K562 (cell line): ENCODE measurements at regions not wholly inside any gene's neighbourhood (a gene's known extent, or its start where the extent isn't known, plus 50 kb on each side); places are given as distances from the start of the nearest gene placed in this dataset.

ENCODE experiments used
- ATAC-seq: fragments of 200-7000 bp; cut with Tn5 transposase; 3 replicates; pipeline ENCODE4 v1.9.1; 2020; ENCODE audit warnings: moderate library complexity
- BruUV-seq: library from RNA; stranded (reverse); fragments of 400-500 nt; replicated peaks from 2 replicates; lab custom pipeline; 2021; lab: Mats Ljungman, UMichigan
- CTCF ChIA-PET: fragments of 300-600 bp; formaldehyde crosslinking; extraction: SDS; loops from one replicate; lab custom pipeline; 2021; ENCODE audit warnings: low intra/inter-chr PET ratio; lab: Yijun Ruan, JAX
- POLR2A ChIA-PET: fragments of 300-600, 350-650 bp; sonication (Branson Sonifier 250); formaldehyde crosslinking; extraction: SDS; loops from one replicate; lab custom pipeline; 2021; ENCODE audit warnings: antibody characterized with exemption, inconsistent platforms; lab: Yijun Ruan, JAX
- DNase-seq, 4 experiments: peaks; one replicate each; pipeline versions ENCODE4 v3.0.0 to v3.0.0-alpha.2; 2011 to 2018; ENCODE audit warnings: low spot score in 3 of 4, mixed read lengths in 3 of 4; ENCODE audit errors: extremely low read depth in 1 of 4
- FAIRE-seq: peaks from 2 replicates; lab custom pipeline; 2011; peaks lifted over from hg19 to GRCh38; lab: Jason Lieb, UNC
- H2AFZ ChIP-seq: 2 replicates; pipeline ENCODE4 v1.6.0; 2011; ENCODE audit warnings: low read depth, low read length, control low read depth, inconsistent platforms
- H3K27ac ChIP-seq: fragments of 200-600 bp; 3 replicates; pipeline ENCODE4 v1.8.0; 2011; ENCODE audit warnings: low read depth, mild to moderate bottlenecking, control low read depth, inconsistent platforms, low read length, moderate library complexity, mixed read lengths; ENCODE audit errors: extremely low read depth
- H3K27me3 ChIP-seq, 2 experiments: fragments of 300-600 bp in 1 of 2; 2 replicates in 1 of 2; 3 replicates in 1 of 2; pipeline versions ENCODE4 v1.6.0 to v1.8.0; 2011; ENCODE audit warnings: inconsistent platforms in 2 of 2, low read length in 2 of 2, mild to moderate bottlenecking in 1 of 2, mixed read lengths in 1 of 2, moderate library complexity in 1 of 2; ENCODE audit not compliant: control insufficient read depth in 2 of 2, insufficient read depth in 2 of 2
- H3K36me3 ChIP-seq: fragments of 300-600 bp; 3 replicates; pipeline ENCODE4 v1.8.0; 2011; ENCODE audit warnings: mild to moderate bottlenecking, low read length, inconsistent platforms; ENCODE audit not compliant: control insufficient read depth, insufficient read depth
- H3K4me1 ChIP-seq, 2 experiments: fragments of 200-600 bp in 1 of 2; replicated peaks in 1 of 2; 2 replicates in 1 of 2; 3 replicates in 1 of 2; pipeline versions ENCODE4 v1.5.1 to v1.8.0; 2011; ENCODE audit warnings: inconsistent platforms in 2 of 2, low read length in 2 of 2, mild to moderate bottlenecking in 1 of 2, mixed read lengths in 1 of 2, moderate library complexity in 1 of 2; ENCODE audit not compliant: control insufficient read depth in 2 of 2, insufficient read depth in 2 of 2
- H3K4me2 ChIP-seq: 2 replicates; pipeline ENCODE4 v1.6.1; 2011; ENCODE audit warnings: low read length, control low read depth, inconsistent platforms, mixed read lengths; ENCODE audit not compliant: insufficient read depth
- H3K4me3 ChIP-seq: fragments of 200-600 bp; sonication (generic), shearing (Covaris generic); 2 replicates; pipeline ENCODE4 v1.5.1; 2016; ENCODE audit warnings: control low read depth, inconsistent platforms
- H3K79me2 ChIP-seq: fragments of 200-600 bp; 3 replicates; pipeline ENCODE4 v1.8.0; 2011; ENCODE audit warnings: low read length, inconsistent platforms; ENCODE audit not compliant: control insufficient read depth, insufficient read depth
- H3K9ac ChIP-seq, 2 experiments: 2 replicates each; pipeline versions ENCODE4 v1.6.0 to v1.6.1; 2011; ENCODE audit warnings: low read depth in 2 of 2, low read length in 2 of 2, control low read depth in 1 of 2, inconsistent platforms in 1 of 2, mild to moderate bottlenecking in 1 of 2, mixed read lengths in 1 of 2; ENCODE audit not compliant: insufficient read depth in 1 of 2
- H3K9me1 ChIP-seq: one replicate; pipeline ENCODE4 v1.6.0; 2011; ENCODE audit warnings: inconsistent platforms, mild to moderate bottlenecking, low read length, moderate library complexity; ENCODE audit not compliant: control insufficient read depth, insufficient read depth
- H3K9me3 ChIP-seq: replicated peaks from 2 replicates; pipeline ENCODE4 v1.5.1; 2011; ENCODE audit warnings: low read depth, low read length, inconsistent platforms; ENCODE audit not compliant: control insufficient read depth, insufficient read depth
- H4K20me1 ChIP-seq: replicated peaks from 2 replicates; pipeline ENCODE4 v1.6.1; 2011; ENCODE audit warnings: low read length, inconsistent platforms, mixed read lengths; ENCODE audit not compliant: control insufficient read depth, insufficient read depth
- DEAF1 ChIP-seq: fragments of 450-650 bp; formaldehyde crosslinking; IDR thresholded peaks from 2 replicates; pipeline ENCODE4 v1.4.0; 2020; ENCODE audit warnings: mild to moderate bottlenecking, moderate library complexity
- DNMT1 ChIP-seq: fragments of 450-650 bp; IDR thresholded peaks from 2 replicates; pipeline ENCODE4 v1.6.1; 2016; ENCODE audit warnings: antibody characterized with exemption, mild to moderate bottlenecking
- MCM5 ChIP-seq: fragments of 450-650 bp; IDR thresholded peaks from 2 replicates; pipeline ENCODE4 v1.6.1; 2016; ENCODE audit warnings: low read depth
- NBN ChIP-seq: fragments of 450-650 bp; IDR thresholded peaks from 2 replicates; pipeline ENCODE4 v1.6.1; 2016; ENCODE audit warnings: low read depth, mild to moderate bottlenecking
- NFIC ChIP-seq: fragments of 450-650 bp; IDR thresholded peaks from 2 replicates; pipeline ENCODE4 v1.6.1; 2017; ENCODE audit warnings: mild to moderate bottlenecking, inconsistent platforms
- PHB ChIP-seq: fragments of 250-450 bp; sonication (Bioruptor Pico); IDR thresholded peaks from 2 replicates; pipeline ENCODE4 v1.5.0; 2021
- RERE ChIP-seq: sonication (generic); formaldehyde crosslinking; IDR thresholded peaks from 2 replicates; pipeline ENCODE4 v1.8.0; 2023; ENCODE audit warnings: missing genetic modification reagents, mild to moderate bottlenecking, borderline replicate concordance
- SMARCE1 ChIP-seq: fragments of 450-650 bp; IDR thresholded peaks from 2 replicates; pipeline ENCODE4 v1.7.1; 2016; ENCODE audit warnings: mild to moderate bottlenecking
- SP2 ChIP-seq: IDR thresholded peaks from 2 replicates; pipeline ENCODE4 v1.6.1; 2011; ENCODE audit warnings: mild to moderate bottlenecking, low read depth, low read length, moderate library complexity; ENCODE audit not compliant: poor library complexity, severe bottlenecking; ENCODE audit errors: extremely low read depth
- TEAD2 ChIP-seq: fragments of 450-650 bp; IDR thresholded peaks from 2 replicates; pipeline ENCODE4 v1.6.1; 2016; ENCODE audit warnings: missing genetic modification characterization, control low read depth, missing compliant biosample characterization
- ZNF143 ChIP-seq: sonication (generic); formaldehyde crosslinking; IDR thresholded peaks from 2 replicates; pipeline ENCODE4 v1.9.0; 2022; ENCODE audit warnings: mild to moderate bottlenecking, missing genetic modification reagents
- ZNF586 ChIP-seq: fragments of 450-650 bp; formaldehyde crosslinking; conservative IDR thresholded peaks from 2 replicates; pipeline ENCODE4 v1.4.0; 2020; ENCODE audit warnings: mild to moderate bottlenecking, moderate library complexity
- whole genome bisulfite sequencing: fragments of 100-300 bp; shearing (Covaris generic); methylation state at CpG from one replicate; pipeline ENCODE4 v1.1.6; 2016; ENCODE audit warnings: low coverage, mixed read lengths; ENCODE audit not compliant: insufficient coverage; ENCODE audit errors: missing lambda C conversion rate; 5-methylcytosine and 5-hydroxymethylcytosine counted together
- in situ Hi-C: fragments of 300-500 bp; cut with MboI; formaldehyde crosslinking; loops from 4 replicates; pipeline ENCODE4 v1.15.0; 2018; ENCODE audit warnings: inconsistent platforms, mixed read lengths
- intact Hi-C: fragments of 100-400 bp; cut with micrococcal nuclease; formaldehyde crosslinking; loops from 2 replicates; pipeline ENCODE4 v1.14.2; 2022

- in situ Hi-C loops: no loop called here
- TF ChIP-seq NFIC (no peak), NBN (no peak), MCM5 (no peak), RERE (CRISPR knock-in tag) (no peak), SP2 (no peak), ZNF143 (CRISPR knock-in tag) (no peak), DEAF1 (no peak), DNMT1 (no peak), SMARCE1 (no peak), PHB (no peak), ZNF586 (CRISPR knock-in tag) (no peak), TEAD2 (no peak)
- H3K27me3 ChIP-seq: no peaks in the 10 kb centered on the region
- no peaks in the 10 kb centered on the region for H4K20me1 ChIP-seq
- intact Hi-C loops: no loop called here
- H3K4me2 ChIP-seq: no peak overlapping the region
- FAIRE-seq (no peak), DNase-seq (no peak), ATAC-seq (no peak)
- WGBS: 23% methylated on average over 3 of the region's 3 CpGs
- no TSS peak for BruUV-seq
- H3K4me3 ChIP-seq: no peak overlapping the region
- no peaks in the 10 kb centered on the region for H3K4me1 ChIP-seq
- no peaks in the 10 kb centered on the region for H3K9me1 ChIP-seq
- ChIA-PET POLR2A (no interaction called here), CTCF (no interaction called here)
- no peaks in the 10 kb centered on the region for H3K79me2 ChIP-seq
- no peak overlapping the region for H2AFZ ChIP-seq
- no peaks in the 10 kb centered on the region for H3K9me3 ChIP-seq
- no peak overlapping the region for H3K9ac ChIP-seq
- peaks cover 19% of the 10 kb centered on the region; the same call in 2 of the 3 replicates for H3K36me3 ChIP-seq
- no peak overlapping the region for H3K27ac ChIP-seq
Observed at GRCh38 chr16:17964196-17964595, 372.3 kb downstream of the NPIPA8 start.
